CD4-positive, alpha-beta T cell treated with Interleukin-6 for 4 hours (primary cell): ENCODE measurements at regions not wholly inside any gene's neighbourhood (a gene's known extent, or its start where the extent isn't known, plus 50 kb on each side); places are given as distances from the start of the nearest gene placed in this dataset.

Source experiments
- DNase-seq: peaks from one replicate; pipeline ENCODE4 v3.0.0-alpha.2; 2020; ENCODE audit warnings: mixed read lengths

DNA sequence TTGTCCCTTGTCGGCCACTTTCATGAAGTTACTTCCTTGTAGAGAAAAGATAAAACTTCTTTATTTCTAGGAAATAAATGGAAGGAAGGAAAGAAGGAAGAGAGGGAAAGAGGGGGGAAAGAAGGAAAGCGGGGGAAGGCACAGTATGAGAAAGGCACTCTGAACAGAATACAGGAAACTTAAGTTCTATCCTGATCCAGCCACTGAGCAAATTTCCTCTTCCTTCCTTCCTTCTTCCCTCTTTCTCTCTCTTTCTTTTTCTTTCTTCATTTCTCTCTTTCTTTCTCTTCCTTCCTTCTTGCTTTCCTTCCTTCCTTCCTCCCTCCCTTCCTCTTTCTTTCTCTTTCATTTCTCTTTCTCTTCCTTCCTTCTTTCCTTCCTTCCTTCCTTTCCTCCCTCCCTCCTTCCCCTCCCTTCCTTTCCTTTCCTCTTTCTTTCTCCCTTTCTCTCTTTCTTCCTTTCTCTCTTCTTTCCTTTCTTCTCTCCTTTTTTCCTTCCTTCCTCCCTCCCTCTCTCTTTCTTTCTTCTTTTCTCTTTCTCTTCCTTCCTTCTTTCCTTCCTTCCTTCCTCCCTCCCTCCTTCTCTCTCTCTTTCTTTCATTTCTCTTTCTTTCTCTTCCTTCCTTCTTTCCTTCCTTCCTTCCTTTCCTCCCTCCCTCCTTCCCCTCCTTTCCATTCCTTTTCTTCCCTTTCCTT, 240.2 kb upstream of the BRINP1 start:
- no peak for DNase-seq

DNA sequence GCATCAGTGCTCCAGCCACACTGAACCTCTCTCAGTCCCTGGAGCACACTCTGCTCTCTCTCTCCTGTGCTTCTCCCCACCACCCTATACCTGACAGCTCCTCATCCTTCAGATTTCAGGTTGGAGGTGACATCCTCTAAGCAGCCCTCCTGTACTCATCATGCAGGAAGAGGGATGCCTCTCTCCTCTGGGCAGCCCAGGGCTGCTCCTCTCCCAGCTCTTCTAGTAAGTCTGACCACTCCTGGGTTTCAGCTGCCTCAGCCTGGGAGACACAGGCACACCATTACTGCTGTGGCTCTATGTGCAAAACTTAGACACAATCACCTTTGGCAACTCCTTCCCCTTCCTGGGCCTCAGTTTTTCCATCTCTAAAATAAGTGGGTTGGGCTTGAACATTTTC, 232.4 kb upstream of the BRINP1 start:
- no peak for DNase-seq

DNA sequence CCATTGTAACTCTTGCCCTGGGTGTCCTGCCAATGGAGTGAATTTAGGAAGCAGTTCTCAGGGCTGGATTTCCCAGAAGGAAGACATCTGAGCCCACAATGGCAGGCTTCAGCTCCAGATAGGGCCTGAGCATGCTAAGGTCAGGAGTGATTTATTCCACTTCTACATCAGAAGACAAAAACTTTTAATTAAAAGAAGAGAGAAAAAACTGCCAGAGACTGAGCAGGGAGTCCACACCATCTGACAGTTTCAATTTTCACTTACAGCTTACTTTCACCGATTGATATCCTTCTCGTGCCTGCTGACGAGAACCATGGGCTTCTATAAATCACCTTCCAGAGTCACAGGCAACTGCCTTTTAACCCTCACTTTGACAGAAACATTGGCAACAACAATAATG, 228.3 kb upstream of the BRINP1 start:
- DNase-seq, result no peak

DNA sequence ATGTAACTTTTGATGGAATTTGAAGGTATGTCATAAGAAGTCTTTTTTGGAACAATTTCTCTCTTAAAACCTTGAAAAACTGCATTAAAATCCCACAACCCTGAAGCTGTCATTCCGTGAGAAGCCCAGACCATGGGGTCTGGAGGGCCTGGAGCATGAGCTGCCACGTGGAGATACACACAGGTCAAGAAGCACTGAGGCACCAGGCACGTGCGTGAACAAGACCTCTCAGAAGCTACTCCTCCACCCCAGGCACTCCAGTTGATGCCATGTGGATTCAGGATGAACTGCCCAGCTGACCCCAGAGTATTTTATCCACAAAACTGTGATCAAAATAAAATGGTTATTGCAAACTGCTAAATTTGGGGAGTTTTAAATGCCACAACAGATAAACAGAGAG, 227.5 kb upstream of the BRINP1 start:
- no peak for DNase-seq

DNA sequence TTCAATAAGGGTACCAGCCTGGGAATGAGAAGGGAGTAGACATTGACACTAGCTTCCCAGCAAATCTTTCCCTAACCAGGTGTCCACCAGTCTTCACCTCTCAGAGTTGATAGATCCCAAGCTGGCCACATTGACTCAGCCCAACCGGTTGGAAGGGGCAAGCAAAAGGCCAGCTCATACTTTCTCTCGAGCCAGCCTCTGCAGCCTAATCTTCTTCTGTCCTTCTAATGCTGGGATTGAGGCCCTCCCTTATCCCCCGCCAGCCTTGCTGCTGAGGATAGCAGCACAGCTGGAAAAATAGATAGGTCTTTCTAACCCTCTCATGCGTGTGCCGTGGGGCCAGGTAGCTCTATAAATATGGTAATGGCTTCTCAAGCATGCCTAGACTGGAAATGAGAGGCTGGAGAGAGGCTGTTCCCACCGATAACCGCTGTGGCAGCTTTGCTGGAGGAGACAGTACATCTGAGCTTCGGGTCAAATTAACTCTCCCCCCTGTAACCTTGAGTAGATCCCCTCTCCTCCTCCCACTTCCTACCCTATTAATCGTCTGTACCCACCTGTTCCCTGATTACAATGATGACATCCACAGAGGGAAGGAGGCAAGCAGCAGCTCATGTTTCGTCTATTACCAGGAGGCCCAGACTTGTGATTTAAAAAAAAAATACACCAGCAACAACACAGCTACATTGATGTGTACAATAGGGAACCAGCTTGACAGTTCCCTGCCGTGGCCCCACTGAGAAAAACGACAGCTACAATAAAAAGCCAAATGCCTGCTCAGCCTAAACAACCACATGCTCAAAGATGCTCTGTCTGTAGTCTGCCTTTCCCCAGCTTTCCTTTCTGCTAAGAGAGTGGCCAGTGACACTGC, 219.9 kb upstream of the BRINP1 start:
- DNase-seq, result no peak

DNA sequence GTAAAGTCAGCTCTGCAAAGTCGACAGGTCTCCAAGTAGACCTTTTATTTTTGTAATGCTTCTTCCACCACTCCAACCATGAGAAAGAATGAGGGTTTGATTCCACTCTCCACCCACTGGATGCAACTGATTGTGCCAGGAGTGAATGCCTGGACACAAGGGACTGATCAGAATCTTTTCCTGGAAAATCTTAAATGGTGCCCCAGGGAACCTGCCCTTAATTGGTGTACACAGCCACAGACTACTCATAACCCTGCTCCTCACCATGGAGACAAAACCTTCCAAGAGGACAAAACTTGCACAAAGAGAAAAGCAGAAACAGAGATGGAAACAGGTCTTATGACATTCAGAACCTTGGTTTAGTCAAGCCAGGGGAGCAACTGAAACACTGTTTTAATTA, 208.6 kb upstream of the BRINP1 start:
- no peak for DNase-seq

DNA sequence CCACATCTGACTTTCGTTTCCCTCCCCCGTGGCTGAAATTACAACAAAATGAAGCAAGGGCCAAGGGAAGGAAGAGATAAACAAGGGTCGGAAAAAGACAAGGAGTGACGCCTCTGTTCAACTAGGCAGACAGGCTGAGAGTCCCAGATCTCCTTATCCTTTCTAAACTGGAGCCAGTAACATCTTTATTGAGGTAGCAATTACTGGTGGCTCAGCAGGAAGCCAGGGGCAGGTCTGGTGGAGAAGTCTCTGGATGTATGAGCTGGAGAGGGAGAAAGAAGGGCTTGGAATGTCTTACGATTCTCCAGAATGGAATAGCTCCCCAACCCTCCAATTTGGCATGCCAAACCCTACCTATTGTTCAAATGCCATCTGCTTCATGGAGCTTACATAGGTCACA, 190.8 kb upstream of the BRINP1 start:
- no peak for DNase-seq

DNA sequence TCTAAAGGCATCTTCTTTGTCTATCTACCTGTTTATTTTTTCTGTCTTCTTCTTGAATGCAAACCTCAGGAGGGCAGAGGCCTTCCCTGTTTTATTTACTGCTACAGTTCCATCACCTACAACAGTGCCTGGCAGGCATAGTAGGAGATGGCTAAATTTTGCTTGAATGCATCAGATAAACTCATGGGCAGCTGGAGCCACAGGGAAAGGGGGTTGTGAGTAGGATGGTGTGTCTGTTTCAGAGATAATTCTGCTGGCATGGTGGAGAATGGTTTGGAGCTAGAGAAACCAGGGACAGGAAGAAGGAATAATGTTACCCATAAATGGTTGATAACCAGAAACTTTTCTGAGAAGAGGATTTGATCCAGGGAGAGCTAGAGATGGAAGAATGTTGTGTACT, 189.8 kb upstream of the BRINP1 start:
- no peak for DNase-seq

DNA sequence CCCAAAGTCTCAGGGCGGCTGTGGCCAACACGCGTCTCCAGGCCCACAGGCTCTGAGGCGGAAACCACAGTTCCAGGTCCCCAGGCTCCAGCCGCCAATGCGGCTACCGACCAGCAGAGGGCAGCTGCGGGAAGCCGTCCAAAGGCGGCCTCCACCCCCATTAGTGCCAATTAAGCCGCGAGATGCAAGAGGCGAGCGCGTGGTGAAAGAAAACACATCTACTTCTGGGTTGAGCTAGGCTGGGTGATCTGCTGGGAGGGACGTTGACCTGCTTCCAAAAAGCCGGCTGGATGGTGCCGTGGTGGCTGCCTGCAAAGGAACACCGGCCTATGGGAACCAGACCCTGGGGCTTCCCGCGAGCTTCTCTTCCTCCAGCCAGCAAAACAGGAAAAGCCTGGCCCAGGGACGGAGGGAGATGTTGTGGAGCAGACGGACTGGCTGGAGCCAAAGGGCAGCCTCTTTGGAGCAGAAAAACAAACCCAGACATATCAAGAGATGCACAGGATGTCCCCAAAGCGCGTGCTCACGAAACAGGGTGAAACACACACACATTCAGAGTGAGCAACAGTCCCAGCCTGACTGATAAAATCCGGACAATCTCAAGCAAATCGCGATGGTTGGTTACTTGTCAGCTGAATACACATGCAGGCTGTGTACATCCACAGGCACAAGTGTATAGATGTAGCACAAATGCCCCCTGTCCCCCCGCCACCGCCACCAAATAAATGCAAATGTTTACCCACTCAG, 187.1 kb upstream of the BRINP1 start:
- DNase-seq, result no peak

DNA sequence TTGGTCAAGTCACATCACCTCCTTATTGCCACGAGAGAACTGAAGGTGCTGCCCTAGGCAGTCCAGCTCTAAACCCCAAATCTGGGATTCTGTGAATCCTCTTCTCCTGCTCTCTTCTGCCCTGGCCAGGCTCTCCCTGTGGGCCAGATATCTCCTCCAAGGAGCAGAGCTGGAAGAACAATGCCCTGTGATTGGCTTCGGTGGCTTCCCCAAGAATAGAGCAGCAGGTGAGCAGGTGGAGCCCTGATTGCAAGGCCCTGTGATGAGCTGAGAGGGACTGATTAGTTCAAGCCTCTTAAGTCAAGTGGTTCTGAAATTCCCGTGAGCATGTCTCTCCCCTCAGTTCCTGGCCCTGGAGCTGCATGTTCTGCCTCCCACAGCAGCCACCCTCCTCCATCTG, 175.3 kb upstream of the BRINP1 start:
- no peak for DNase-seq

DNA sequence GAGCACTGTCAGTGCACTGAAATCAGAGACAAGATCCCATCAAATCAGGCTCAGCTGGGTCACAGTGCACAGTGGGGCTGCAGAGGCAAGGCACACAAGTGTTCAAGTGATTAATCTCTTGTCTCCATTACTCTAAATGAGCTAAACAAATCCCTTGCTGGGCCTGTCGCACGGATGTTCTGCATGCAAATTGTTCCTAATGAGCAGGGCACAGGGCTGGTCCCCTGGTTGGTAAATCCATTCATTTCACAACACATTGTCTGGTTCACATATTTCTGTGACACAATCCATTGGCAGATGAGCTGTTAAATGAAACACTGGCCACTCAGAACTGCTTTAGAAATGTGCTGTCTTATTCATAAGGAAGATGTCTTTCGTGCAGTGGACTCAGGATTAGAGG, 167.9 kb upstream of the BRINP1 start:
- DNase-seq, result no peak

DNA sequence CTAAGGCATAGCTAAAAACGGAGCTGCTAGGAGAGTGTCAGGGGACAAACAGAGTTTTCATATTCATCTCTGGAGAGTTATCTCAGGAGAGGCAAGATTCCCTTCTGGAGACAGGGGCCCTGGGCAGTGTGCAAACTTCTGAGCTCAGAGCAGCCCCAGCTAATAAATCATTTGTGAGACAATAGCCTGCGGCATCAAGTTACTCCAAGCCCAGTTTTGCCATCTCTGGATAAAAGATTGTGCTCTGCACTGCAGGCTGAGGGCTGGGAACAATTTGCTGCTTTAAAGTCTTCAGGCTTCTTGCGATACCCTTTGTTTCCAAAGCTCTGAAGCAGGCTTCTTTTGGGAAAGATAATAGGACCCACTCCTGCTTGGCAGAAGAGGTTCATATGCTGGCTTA, 164.3 kb upstream of the BRINP1 start:
- no peak for DNase-seq

DNA sequence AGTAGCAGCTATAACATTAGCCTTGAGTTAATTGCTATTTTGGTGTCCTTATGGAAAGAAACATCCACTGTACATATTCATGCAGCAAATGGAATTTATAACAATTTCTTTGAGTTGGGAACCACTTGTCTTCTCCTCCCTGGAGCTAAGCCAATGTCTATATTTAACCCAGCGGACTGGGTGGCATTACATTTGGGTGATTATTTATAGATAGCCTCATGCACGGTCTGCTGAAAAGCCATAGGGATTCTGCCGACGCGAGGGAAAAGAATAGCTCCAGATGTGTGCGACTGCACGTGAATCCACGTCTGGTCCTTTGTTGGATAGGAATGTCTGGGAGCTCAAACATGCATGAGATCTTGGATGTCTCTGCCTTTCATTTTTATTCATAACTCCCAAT, 157.5 kb upstream of the BRINP1 start:
- no peak for DNase-seq

DNA sequence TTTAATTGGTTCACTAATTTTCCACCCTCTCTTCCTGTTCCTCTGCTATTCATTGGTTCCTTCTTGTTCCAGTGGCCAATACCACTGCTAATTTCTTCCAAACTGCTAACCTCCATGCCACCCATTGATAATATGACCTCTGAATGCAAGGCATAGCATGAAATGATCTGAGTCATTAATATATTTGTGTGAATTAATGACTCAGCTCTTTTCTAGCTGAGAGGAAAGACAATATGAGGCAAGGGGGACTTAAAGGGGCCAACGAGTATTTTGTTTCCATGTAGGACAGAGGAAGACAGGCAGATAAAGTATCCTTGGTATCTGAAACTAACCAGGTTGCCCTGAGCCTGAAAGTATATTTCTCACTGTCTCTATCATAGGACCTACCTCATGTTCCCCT, 154.3 kb upstream of the BRINP1 start:
- DNase-seq, result no peak

DNA sequence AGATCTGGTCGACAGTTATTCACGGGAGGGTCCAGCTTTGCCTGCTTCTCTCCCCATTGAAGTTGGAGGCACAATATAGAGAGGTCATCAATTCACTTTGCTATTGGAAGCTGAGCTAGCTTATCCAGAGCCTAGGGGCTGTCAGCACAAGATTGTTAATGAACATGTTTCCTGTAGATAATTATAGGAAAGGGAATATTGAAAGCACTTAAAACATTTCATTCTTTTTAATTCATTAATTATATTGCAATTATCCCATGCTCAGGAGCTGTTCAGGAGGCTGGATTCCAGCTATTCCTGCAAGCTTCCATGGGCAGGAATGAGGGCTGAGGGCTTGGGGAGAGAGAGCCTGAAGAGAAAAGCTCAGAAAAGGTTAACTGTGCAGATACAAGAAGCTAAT, 153.1 kb upstream of the BRINP1 start:
- no peak for DNase-seq

DNA sequence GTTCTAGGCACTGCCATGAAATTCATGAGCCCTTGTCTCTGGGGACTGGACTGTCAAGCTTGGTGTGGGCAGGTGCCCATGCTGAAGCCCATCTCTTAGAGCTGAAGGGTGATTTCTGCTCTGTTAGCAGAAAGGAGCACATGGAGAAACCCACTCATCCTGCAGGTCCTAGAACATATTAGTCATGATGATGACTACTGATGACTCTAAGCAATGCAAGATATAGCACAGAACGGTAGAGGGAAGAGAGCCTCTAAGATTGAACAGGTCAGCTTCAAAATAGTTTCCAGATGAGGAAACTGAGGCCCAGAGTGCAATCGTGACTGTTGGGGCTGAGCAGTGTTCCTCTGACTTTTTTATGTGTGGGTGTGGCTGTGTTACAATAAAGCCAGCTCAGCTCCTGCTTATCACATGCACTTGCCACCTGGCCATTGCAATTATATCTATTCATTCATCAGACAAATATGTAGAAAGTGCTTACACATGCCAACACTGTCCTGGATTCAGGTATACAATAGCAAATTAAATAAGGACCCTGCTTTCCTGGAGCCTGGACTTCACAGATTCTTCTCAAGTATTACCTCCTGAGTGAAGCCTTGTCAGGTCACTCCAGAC, 140.2 kb upstream of the BRINP1 start:
- no peak for DNase-seq

DNA sequence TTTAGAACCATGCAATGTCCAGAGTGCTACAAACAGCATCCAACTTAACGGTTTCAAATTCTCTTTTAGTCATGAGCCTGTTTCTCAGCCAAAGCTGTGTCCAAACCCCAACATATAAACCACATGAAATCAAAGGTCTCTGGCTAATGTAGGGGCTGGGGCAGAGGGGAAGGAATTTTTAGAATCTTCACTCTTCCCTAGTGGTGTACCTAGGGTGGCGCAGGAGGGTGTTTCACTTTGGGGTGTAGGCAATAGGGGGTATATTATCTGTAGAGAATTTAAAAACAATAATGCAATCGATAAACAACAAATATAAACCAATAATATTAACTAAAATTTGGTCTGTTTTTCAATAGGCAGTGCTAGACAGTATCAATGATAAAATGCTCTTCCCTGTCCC, 132.1 kb upstream of the BRINP1 start:
- DNase-seq, result no peak

DNA sequence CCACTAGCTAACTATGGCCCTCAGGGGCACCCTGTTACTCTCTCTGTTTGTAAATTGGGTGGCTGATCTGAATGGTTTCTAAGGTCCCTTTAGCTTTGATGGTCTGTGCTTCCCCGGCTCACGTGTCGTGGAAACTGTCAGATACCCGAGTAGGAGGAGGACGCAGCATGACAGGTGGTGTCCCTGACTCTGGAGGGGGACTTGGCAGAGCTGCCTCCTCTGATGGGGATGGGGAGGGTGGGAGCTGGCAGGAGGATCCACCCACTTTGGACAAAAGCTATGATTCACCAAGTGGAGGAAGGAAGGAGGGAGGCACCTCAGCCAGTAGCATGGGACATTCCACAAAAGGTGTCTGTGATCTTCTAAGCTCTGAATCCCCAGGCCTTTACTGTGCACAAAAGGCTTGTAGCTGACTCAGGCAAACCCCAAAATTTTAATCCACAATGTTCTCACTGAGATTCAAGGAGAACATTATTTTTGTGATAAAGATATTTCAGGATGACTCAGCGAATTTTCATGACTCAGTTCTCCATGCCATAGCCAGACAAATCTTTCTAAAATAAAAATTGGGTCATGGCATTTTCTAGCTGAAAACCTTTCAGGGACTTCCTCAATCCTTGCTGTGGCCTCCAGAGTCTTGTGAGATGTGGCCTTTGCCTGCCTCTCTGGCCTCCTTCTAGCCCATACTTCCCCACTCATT, 131.0 kb upstream of the BRINP1 start:
- DNase-seq, result no peak

DNA sequence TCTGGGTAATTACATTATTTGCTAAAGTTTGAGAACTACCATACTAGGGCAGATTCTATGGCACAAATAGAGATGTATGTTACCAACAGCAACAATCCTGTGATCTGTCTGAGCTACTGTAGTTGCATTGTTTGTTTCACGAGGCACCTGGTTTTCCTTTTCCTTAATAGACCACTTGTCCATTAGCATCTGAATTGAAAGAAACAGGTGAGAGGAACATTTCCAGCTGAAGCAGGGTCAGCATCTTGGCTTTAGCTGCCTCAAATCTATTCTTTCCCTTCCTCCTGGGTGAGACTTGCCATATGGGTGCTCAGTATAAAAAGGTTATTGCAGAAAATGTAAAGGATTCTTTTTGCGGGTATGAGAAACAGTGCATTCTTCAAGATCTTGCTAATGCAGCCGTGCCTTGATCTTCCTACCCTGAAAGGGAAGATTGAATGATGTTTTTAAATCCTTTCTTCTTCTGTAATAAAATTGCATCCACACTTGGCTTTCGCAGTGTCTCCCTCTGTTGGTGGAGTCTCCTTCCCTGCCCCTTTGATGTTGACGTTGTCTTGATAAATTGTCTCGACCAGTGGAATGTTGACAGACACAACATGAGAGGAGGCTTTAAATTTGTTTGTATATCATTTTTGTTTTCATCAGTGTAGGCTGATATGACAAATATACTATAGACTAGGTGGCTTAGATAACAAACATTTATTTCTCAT, 118.0 kb upstream of the BRINP1 start:
- no peak for DNase-seq

DNA sequence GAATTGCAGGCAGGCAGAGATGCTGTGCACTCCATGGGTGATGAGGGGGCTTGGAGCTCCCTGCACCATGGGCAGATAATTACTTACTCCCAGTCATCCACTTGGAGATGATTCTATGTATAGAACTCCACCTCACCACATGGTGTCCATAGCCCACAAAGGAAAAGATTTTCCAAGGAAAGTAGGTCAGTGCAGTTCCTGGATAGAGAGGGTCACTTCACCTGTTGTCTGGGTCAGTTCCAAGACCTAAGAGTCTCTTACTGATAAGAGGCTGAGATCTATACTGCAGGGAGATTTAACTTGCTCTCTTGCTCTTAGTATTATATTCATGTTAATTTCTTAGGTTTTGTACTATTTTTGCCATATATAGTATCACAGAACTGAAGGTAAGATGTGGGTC, 113.9 kb upstream of the BRINP1 start:
- DNase-seq, result no peak

DNA sequence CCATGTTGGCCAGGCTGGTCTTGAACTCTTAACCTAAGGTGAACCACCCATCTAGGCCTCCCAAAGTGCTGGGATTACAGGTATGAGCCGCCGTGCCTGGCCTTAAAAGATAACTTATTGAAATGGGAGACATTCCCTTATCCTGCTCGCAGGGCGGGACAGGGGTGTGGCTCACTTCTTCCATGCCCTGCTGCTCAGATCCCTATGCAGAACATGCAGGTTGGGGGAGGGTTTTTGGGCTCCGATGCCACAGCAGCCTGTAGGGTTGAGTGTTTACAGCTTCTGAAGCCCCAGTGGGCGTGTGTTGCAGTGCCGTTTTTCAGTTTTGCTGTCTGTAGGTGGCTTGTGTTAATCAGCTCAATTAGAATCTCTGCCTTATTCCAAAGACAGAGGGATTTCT, 108.0 kb upstream of the BRINP1 start:
- no peak for DNase-seq

DNA sequence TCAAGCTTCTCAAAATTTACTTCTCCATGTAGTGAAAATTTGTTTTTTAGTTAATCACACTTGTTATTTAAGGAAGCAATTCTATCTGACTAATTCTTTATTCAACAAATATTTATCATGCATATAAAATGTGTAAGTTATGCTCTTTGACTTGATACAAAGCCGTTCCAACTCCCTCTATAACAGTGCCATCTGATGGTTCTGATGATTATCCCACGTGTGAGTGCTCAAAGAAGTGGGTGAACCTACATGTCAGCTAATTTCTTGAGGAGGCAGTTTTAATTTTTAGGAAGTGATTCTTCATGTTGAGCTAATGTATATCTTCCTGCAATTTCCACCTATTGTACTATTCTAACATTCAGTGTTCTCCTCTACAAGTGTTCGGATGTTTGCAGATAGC, 88.8 kb upstream of the BRINP1 start:
- no peak for DNase-seq
